ENCODE measurements at regions not wholly inside any gene's neighbourhood (a gene's known extent, or its start where the extent isn't known, plus 50 kb on each side); places are given as distances from the start of the nearest gene placed in this dataset.

DNA sequence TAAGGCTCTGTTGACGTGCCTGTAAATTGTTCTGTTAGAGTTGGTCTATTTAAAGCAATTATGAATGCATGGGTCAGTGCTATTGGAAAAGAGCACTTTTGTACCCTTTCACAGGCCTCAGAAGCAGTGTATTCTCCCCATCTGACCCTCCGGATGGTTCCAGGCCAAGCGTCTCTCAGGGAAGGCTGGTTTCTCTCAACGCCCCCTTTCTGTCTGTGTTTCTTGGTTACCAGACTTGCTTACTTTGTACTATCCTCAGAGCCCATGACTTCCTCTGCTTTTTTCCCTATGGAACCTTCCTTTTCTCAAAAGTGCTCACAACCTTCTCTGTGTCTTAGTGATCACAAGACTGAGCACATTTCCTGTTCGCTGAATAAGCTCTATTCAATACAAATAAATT lies 559.3 kb upstream of the ZFP42 start:
- TF ChIP-seq, protein P1, sequence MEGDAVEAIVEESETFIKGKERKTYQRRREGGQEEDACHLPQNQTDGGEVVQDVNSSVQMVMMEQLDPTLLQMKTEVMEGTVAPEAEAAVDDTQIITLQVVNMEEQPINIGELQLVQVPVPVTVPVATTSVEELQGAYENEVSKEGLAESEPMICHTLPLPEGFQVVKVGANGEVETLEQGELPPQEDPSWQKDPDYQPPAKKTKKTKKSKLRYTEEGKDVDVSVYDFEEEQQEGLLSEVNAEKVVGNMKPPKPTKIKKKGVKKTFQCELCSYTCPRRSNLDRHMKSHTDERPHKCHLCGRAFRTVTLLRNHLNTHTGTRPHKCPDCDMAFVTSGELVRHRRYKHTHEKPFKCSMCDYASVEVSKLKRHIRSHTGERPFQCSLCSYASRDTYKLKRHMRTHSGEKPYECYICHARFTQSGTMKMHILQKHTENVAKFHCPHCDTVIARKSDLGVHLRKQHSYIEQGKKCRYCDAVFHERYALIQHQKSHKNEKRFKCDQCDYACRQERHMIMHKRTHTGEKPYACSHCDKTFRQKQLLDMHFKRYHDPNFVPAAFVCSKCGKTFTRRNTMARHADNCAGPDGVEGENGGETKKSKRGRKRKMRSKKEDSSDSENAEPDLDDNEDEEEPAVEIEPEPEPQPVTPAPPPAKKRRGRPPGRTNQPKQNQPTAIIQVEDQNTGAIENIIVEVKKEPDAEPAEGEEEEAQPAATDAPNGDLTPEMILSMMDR (IDR thresholded peaks at IDR 0.05; ENCODE audit: low read depth, low read length, missing control alignments): no peak
- DNase-seq (ENCODE audit: low read depth): no peak
- H3K4me3 ChIP-seq (ENCODE audit: low read depth, low read length): no peak overlapping the region

DNA sequence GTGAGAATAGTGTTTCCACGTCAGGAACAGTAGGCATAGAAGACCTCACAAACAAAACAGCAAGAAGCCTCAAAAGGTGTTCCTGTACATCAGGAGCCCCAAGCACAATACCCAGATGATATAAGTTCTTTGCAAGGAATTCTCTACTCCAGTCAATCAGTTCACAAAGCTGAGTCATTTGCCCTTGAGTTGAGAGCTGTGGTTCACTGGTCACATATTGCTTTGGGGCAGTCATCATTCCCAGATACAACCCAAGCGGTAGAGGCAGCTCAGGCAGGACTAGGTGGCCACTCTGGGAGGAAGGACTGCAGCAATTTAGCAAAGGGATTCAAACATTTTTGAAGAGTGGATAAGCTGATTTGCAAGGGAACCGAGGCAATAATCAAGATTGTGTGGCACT lies 551.5 kb upstream of the ZFP42 start:
- no peak overlapping the region for H3K4me3 ChIP-seq (ENCODE audit: low read depth, low read length)
- TF ChIP-seq, protein P1 (IDR thresholded peaks at IDR 0.05; ENCODE audit: low read depth, low read length, missing control alignments): no peak
- no peak for DNase-seq (ENCODE audit: low read depth)

DNA sequence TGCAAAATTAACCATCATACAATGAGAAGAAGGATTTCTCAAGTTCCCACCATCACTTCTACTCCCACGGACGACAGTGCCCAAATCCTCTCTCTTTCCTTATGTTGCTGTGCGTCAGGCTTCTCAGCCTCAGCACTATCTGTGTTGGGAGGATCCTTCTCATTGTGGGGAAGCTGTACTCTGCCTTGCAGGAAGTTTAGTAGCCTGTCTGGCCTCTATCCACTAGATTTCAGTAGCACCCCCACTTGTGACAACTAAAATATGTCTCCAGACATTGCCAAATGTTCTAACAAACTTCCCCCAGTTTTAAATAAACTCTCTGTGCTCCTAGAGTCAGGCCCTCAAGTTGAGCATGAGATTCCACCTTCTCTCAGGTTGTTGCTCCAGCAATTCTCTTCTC lies 545.9 kb upstream of the ZFP42 start:
- DNase-seq (ENCODE audit: low read depth): no peak
- no peak overlapping the region for H3K4me3 ChIP-seq (ENCODE audit: low read depth, low read length)
- TF ChIP-seq, protein P1 (IDR thresholded peaks at IDR 0.05; ENCODE audit: low read depth, low read length, missing control alignments): no peak

DNA sequence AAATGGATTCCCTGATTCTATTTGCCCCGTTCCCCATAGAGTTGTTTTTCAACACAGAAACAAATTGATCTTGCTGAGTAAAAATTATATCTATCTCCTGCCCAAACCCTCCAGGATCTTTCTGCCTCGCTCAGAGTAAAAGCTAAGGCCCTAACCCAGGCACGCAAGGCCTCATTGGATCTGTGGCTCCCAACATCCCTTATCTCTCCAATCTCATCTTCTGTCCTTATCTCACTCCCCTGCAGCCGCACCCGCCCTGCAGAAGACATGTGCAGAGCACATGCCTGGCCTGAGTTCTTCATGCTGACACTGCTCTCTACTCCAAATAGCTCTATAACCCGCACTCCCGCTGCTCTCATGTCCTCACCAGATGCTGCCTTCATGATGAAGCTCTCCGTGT lies 543.8 kb upstream of the ZFP42 start:
- TF ChIP-seq, protein P1 (IDR thresholded peaks at IDR 0.05; ENCODE audit: low read depth, low read length, missing control alignments): no peak
- no peak overlapping the region for H3K4me3 ChIP-seq (ENCODE audit: low read depth, low read length)
- DNase-seq (ENCODE audit: low read depth): no peak

DNA sequence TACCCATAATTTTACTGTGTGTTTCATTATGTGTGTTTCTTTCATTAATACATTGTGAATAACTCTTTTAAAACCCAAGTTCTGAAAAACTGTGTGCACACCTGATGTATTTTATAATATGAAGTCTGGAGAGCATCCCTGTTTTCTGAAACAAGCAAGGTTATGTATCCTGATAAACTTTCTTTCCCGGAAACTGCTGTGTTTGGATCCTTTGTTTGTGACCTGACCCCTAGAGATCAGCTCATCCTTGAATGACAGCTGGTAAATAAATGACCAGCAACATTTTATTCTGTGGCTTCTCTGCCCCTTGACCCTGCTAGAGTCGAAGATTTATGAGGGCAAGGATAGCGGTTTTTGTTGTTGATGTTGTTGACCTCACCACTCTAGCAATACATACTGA lies 535.6 kb upstream of the ZFP42 start:
- no peak overlapping the region for H3K4me3 ChIP-seq (ENCODE audit: low read depth, low read length)
- DNase-seq (ENCODE audit: low read depth): no peak
- TF ChIP-seq, protein P1 (IDR thresholded peaks at IDR 0.05; ENCODE audit: low read depth, low read length, missing control alignments): no peak

DNA sequence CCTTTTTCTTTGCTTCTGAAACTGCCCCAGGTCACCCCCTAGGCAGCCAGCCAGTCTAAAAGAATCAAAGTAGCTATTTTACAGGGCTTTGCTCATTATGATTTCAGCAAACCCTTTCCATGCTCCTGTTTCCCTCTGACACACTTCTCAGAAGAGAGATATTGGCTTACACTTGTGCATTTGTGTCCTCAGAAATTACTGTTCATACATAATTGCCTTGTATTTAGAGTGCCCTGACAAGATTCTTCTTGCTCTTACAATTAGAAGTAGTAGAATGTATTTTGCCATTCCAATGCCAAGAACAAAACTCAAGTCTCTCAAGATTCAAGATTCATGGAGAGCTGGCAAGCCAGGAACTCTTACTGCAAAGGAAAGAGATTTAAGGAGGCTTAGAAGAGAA lies 531.0 kb upstream of the ZFP42 start:
- TF ChIP-seq, protein P1 (IDR thresholded peaks at IDR 0.05; ENCODE audit: low read depth, low read length, missing control alignments): no peak
- H3K4me3 ChIP-seq (ENCODE audit: low read depth, low read length): no peak overlapping the region
- no peak for DNase-seq (ENCODE audit: low read depth)

DNA sequence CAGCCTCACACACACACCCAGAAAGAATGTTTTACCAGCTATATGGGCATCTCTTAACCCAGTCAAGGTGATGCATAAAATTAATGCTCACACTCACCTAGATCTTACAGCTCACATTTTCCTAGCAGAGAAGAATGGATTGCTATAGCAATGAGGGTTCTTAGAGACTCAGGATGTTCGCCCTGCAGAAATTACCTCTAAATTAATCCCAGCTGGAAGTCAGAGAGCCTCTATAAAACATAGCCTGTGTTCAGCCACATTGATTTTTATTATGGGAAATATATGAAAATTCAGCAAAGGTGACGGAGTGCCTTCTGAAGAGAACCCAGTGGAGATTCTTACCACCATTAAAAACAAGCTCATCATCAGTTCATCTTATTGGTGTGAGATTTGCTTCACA lies 528.3 kb upstream of the ZFP42 start:
- DNase-seq (ENCODE audit: low read depth): no peak
- H3K4me3 ChIP-seq (ENCODE audit: low read depth, low read length): no peak overlapping the region
- TF ChIP-seq, protein P1 (IDR thresholded peaks at IDR 0.05; ENCODE audit: low read depth, low read length, missing control alignments): no peak
